SK-N-MC (cell line): ENCODE measurements at regions not wholly inside any gene's neighbourhood (a gene's known extent, or its start where the extent isn't known, plus 50 kb on each side); places are given as distances from the start of the nearest gene placed in this dataset.
"Not testable (repeated sequence)": the region's sequence is repeated elsewhere in the genome, so short reads cannot be mapped to it uniquely, and the experiment has no call there.

Experiments
- EZH2 ChIP-seq: fragments of 200-600 bp; sonication (generic); IDR thresholded peaks from one replicate; pipeline ENCODE4 v1.6.1; 2017; ENCODE audit warnings: antibody characterized with exemption
- FOXP2 ChIP-seq: optimal IDR thresholded peaks from 2 replicates; pipeline ENCODE3; 2011; ENCODE audit warnings: mild to moderate bottlenecking, moderate library complexity; ENCODE audit not compliant: insufficient read depth; ENCODE audit errors: extremely low read length, control extremely low read depth
- POLR2AphosphoS5 ChIP-seq: IDR thresholded peaks from 2 replicates; pipeline ENCODE4 v1.6.1; 2012; ENCODE audit warnings: mild to moderate bottlenecking, low read depth, low read length, borderline replicate concordance

- not testable (repeated sequence) for TF ChIP-seq POLR2AphosphoS5, EZH2, FOXP2
Observed at GRCh38 chr4:118433612-118434375, 81.0 kb upstream of the PRSS12 start.
